Lower leg skin (tissue), 3 donors: ENCODE measurements at regions not wholly inside any gene's neighbourhood (a gene's known extent, or its start where the extent isn't known, plus 50 kb on each side); places are given as distances from the start of the nearest gene placed in this dataset.

Experiments used
- CTCF ChIP-seq, 3 donors: fragments of 450-650 bp; IDR thresholded peaks; one replicate each; pipeline ENCODE4 v1.5.1; 2016; ENCODE audit warnings: antibody characterized with exemption in 3 of 3, mild to moderate bottlenecking in 3 of 3, moderate library complexity in 2 of 3
- POLR2A ChIP-seq, 2 donors: fragments of 450-650 bp; IDR thresholded peaks; one replicate each; pipeline ENCODE4 v1.6.1; 2016 to 2017; ENCODE audit warnings: antibody characterized with exemption in 2 of 2, mild to moderate bottlenecking in 1 of 2, moderate library complexity in 1 of 2

GRCh38 chr16:65201511-65201910, 79.6 kb upstream of the CDH11 start:
- no peak for TF ChIP-seq CTCF (IDR thresholded peaks at IDR 0.05)
- TF ChIP-seq POLR2A (IDR thresholded peaks at IDR 0.05) = no peak
